CD4-positive, alpha-beta T cell (primary cell): ENCODE measurements at regions not wholly inside any gene's neighbourhood (a gene's known extent, or its start where the extent isn't known, plus 50 kb on each side); places are given as distances from the start of the nearest gene placed in this dataset.

Source experiments
- ATAC-seq: fragments of 200-7000 bp; cut with Tn5 transposase; one replicate; pipeline ENCODE4 v1.10.0; 2022; ENCODE audit warnings: mild to moderate bottlenecking; ENCODE audit not compliant: poor library complexity
- CTCF ChIA-PET: fragments of 350-600 bp; sonication (Branson Sonifier 250); formaldehyde crosslinking; loops from one replicate; lab custom pipeline; 2021; ENCODE audit warnings: antibody characterized with exemption, inconsistent platforms; lab: Charles Lee
- POLR2A ChIA-PET: fragments of 350-600 bp; sonication (Branson Sonifier 250); formaldehyde crosslinking; loops from one replicate; lab custom pipeline; 2021; ENCODE audit warnings: antibody characterized with exemption, inconsistent platforms; lab: Charles Lee
- DNase-seq, 14 experiments: peaks; one replicate each; pipeline ENCODE4 v3.0.0-alpha.2; 2013 to 2020; ENCODE audit warnings: mixed read lengths in 2 of 14
- H3K27ac ChIP-seq, 2 donors: one replicate each; pipeline versions ENCODE4 v1.5.1 to v1.7.0; 2013; ENCODE audit warnings: low read length in 2 of 2, low read depth in 1 of 2, mild to moderate bottlenecking in 1 of 2
- H3K27me3 ChIP-seq, 2 experiments: 1 replicate in 1 of 2; 2 replicates in 1 of 2; pipeline versions ENCODE4 v1.6.1 to v1.7.0; 2013; ENCODE audit warnings: low read length in 2 of 2, control low read depth in 1 of 2, mild to moderate bottlenecking in 1 of 2, moderate library complexity in 1 of 2; ENCODE audit not compliant: insufficient read depth in 2 of 2, control insufficient read depth in 1 of 2
- H3K36me3 ChIP-seq: one replicate; pipeline ENCODE4 v1.6.1; 2013; ENCODE audit warnings: low read length, control low read depth; ENCODE audit not compliant: insufficient read depth
- H3K4me1 ChIP-seq: one replicate; pipeline ENCODE4 v1.6.1; 2013; ENCODE audit warnings: low read length, control low read depth; ENCODE audit not compliant: insufficient read depth
- H3K4me3 ChIP-seq: one replicate; pipeline ENCODE4 v1.5.1; 2013; ENCODE audit warnings: mild to moderate bottlenecking, low read length, moderate library complexity
- H3K9me3 ChIP-seq, 2 experiments: 1 replicate in 1 of 2; 2 replicates in 1 of 2; pipeline versions ENCODE4 v1.6.1 to v1.7.0; 2013; ENCODE audit warnings: low read length in 2 of 2, mild to moderate bottlenecking in 2 of 2, control low read depth in 1 of 2, moderate library complexity in 1 of 2; ENCODE audit not compliant: control insufficient read depth in 1 of 2, insufficient read depth in 1 of 2
- H3K27ac Mint-ChIP-seq: one replicate; pipeline ENCODE4 v1.8.0; 2020; ENCODE audit warnings: mixed read lengths
- H3K27me3 Mint-ChIP-seq: one replicate; pipeline ENCODE4 v1.8.0; 2021; ENCODE audit warnings: mixed read lengths
- H3K36me3 Mint-ChIP-seq: one replicate; pipeline ENCODE4 v1.8.0; 2021; ENCODE audit warnings: low read depth, mixed read lengths
- H3K4me1 Mint-ChIP-seq: one replicate; pipeline ENCODE4 v1.8.0; 2021; ENCODE audit warnings: low read depth, mixed read lengths
- H3K4me3 Mint-ChIP-seq: one replicate; pipeline ENCODE4 v1.8.0; 2020; ENCODE audit warnings: mild to moderate bottlenecking, mixed read lengths
- H3K9me3 Mint-ChIP-seq: one replicate; pipeline ENCODE4 v1.8.0; 2020; ENCODE audit warnings: mixed read lengths
- intact Hi-C, 2 experiments: fragments of 100-400 bp; cut with DNase I in 1 of 2; cut with micrococcal nuclease in 1 of 2; formaldehyde crosslinking; loops; one replicate each; pipeline versions ENCODE4 v1.15.1 to v1.9.0; 2023 to 2025; cut with DNase I, micrococcal nuclease
- TF ChIP-seq, protein P1 (sequence below): fragments of 200-600 bp; IDR thresholded peaks from one replicate; pipeline ENCODE4 v1.8.0; 2022; ENCODE audit warnings: antibody characterized with exemption, mild to moderate bottlenecking

DNA sequence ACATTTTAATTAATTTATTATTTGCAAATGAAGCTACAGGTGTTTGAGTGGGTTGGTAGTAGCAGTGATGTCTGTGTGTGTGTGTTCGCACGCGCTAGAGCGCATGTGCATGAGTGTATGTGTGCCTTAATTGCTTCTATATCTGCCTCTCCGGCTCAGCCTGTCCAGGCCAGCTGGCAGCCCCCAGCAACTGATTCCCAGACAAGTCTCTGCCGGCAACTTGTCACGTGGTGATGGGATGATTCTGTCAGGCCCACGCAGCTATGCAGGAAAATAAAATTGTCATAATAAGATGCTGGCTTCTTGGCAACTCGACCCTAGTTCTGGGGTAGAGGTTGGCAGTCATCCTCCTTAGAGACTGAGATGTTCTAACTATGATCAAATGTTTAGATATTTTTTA, 712.8 kb upstream of the SOX9 start:
- Mint-ChIP-seq H3K27me3 (no peaks in the 10 kb centered on the region), H3K27ac (no peak overlapping the region), H3K4me1 (no peaks in the 10 kb centered on the region), H3K36me3 (no peaks in the 10 kb centered on the region), H3K9me3 (no peaks in the 10 kb centered on the region), H3K4me3 (no peak overlapping the region)
- POLR2A ChIA-PET, result no interaction called here
- Histone ChIP-seq H3K27ac (no peak overlapping the region), H3K4me1 (no peaks in the 10 kb centered on the region), H3K27me3 (no peaks in the 10 kb centered on the region), H3K36me3 (no peaks in the 10 kb centered on the region), H3K9me3 (peaks cover 0 to 22% of the 10 kb centered on the region in 2 experiments), H3K4me3 (no peak overlapping the region)
- CTCF ChIA-PET, result no interaction called here
- TF ChIP-seq, protein P1, sequence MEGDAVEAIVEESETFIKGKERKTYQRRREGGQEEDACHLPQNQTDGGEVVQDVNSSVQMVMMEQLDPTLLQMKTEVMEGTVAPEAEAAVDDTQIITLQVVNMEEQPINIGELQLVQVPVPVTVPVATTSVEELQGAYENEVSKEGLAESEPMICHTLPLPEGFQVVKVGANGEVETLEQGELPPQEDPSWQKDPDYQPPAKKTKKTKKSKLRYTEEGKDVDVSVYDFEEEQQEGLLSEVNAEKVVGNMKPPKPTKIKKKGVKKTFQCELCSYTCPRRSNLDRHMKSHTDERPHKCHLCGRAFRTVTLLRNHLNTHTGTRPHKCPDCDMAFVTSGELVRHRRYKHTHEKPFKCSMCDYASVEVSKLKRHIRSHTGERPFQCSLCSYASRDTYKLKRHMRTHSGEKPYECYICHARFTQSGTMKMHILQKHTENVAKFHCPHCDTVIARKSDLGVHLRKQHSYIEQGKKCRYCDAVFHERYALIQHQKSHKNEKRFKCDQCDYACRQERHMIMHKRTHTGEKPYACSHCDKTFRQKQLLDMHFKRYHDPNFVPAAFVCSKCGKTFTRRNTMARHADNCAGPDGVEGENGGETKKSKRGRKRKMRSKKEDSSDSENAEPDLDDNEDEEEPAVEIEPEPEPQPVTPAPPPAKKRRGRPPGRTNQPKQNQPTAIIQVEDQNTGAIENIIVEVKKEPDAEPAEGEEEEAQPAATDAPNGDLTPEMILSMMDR, result no peak
- DNase-seq (no peak), ATAC-seq (no peak)
- intact Hi-C loops, result no loop called here

DNA sequence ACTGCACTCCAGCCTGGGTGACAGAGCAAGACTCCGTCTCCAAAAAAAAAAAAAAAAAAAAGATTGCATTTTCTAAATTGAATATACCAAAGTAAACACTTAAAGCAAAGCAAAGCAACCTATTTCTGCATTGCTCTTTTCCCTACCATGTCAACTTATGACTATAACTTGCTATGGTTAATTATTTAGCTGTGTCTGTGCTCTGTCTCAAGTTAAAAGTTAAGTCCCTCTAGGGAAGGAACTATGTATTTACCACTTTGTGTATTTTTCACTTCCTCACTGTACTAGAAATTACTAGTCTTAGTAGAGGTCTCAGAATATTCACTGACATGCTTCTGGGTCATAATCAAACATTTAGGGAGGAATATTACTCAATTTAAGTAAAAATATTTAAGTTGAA, 711.7 kb upstream of the SOX9 start:
- Histone ChIP-seq H3K27ac (no peak overlapping the region), H3K27me3 (no peaks in the 10 kb centered on the region), H3K4me3 (no peak overlapping the region), H3K9me3 (peaks cover 0 to 22% of the 10 kb centered on the region in 2 experiments), H3K36me3 (no peaks in the 10 kb centered on the region), H3K4me1 (no peaks in the 10 kb centered on the region)
- ATAC-seq, result no peak
- H3K27ac Mint-ChIP-seq, result no peak overlapping the region
- intact Hi-C loops, result no loop called here
- H3K4me1 Mint-ChIP-seq, result no peaks in the 10 kb centered on the region
- no peaks in the 10 kb centered on the region for H3K27me3 Mint-ChIP-seq
- no peak for DNase-seq
- CTCF ChIA-PET, result interaction anchor here (0.7 kb wide), 1 partner anchor 10 kb away, joined by 4 read pairs; no protein-coding TSS in a partner anchor
- H3K4me3 Mint-ChIP-seq, result no peak overlapping the region
- POLR2A ChIA-PET, result no interaction called here
- H3K9me3 Mint-ChIP-seq, result no peaks in the 10 kb centered on the region
- no peaks in the 10 kb centered on the region for H3K36me3 Mint-ChIP-seq
- TF ChIP-seq, protein P1, result no peak

DNA sequence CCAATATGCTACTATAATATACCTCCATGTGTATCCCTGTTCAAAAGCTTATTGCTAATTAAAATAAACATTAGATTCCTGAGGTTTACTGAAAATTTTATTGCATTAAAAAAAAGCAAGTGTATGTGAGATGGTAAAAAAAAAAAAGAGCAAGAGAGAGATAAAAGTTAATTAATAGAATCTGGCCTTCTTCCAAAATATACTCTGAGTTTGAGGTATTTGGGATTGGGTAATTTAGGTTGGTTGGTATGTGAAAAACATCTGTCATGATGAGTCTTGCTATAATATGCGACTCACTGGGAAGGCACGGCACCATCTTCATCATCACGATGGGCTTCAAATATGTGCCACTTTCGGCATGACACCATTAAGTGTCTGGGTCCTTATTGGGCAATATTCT, 711.1 kb upstream of the SOX9 start:
- DNase-seq (no peak), ATAC-seq (no peak)
- Mint-ChIP-seq H3K27me3 (no peaks in the 10 kb centered on the region), H3K4me1 (no peaks in the 10 kb centered on the region), H3K36me3 (no peaks in the 10 kb centered on the region), H3K4me3 (no peak overlapping the region), H3K27ac (no peak overlapping the region), H3K9me3 (no peaks in the 10 kb centered on the region)
- intact Hi-C loops, result no loop called here
- TF ChIP-seq, protein P1, result no peak
- no peaks in the 10 kb centered on the region for H3K27me3 ChIP-seq
- H3K4me1 ChIP-seq, result no peaks in the 10 kb centered on the region
- H3K27ac ChIP-seq, result no peak overlapping the region
- no peak overlapping the region for H3K4me3 ChIP-seq
- H3K9me3 ChIP-seq, result peaks cover 0 to 22% of the 10 kb centered on the region in 2 experiments
- POLR2A ChIA-PET, result no interaction called here
- CTCF ChIA-PET, result no interaction called here
- H3K36me3 ChIP-seq, result no peaks in the 10 kb centered on the region
